Body of pancreas (tissue), 4 donors: ENCODE measurements at regions not wholly inside any gene's neighbourhood (a gene's known extent, or its start where the extent isn't known, plus 50 kb on each side); places are given as distances from the start of the nearest gene placed in this dataset.

ENCODE experiments used
- ATAC-seq: fragments of 150-250 bp; one replicate; pipeline ENCODE4 v1.9.1; 2016
- DNase-seq, 4 donors: peaks; one replicate each; pipeline ENCODE4 v3.0.0-alpha.2; 2019
- H3K27ac ChIP-seq, 4 donors: fragments of 200-600 bp; sonication (generic); 1 replicate in 3 of 4; 2 replicates in 1 of 4; pipeline versions ENCODE4 v1.5.1 to v1.6.1; 2016 to 2019; ENCODE audit warnings: mild to moderate bottlenecking in 1 of 4, mixed read lengths in 1 of 4, moderate library complexity in 1 of 4
- H3K27me3 ChIP-seq, 2 donors: fragments of 200-600 bp; sonication (generic); one replicate each; pipeline ENCODE4 v1.6.0; 2016; ENCODE audit warnings: mild to moderate bottlenecking in 1 of 2
- H3K36me3 ChIP-seq, 2 donors: fragments of 200-600 bp; sonication (generic); replicated peaks in 1 of 2; 2 replicates each; pipeline ENCODE4 v1.5.1; 2016; ENCODE audit warnings: low read depth in 2 of 2; ENCODE audit not compliant: insufficient read depth in 1 of 2
- H3K4me1 ChIP-seq: fragments of 200-600 bp; sonication (generic); one replicate; pipeline ENCODE4 v1.6.0; 2016
- H3K4me3 ChIP-seq, 2 donors: fragments of 200-600 bp; sonication (generic); 1 replicate in 1 of 2; 2 replicates in 1 of 2; pipeline ENCODE4 v1.5.1; 2016 to 2019
- H3K9me3 ChIP-seq, 3 donors: fragments of 200-600 bp; sonication (generic); 1 replicate in 2 of 3; 2 replicates in 1 of 3; pipeline ENCODE4 v1.5.1; 2016
- CTCF ChIP-seq, 7 experiments: fragments of 450-650 bp in 4 of 7; fragments of 200-600 bp in 3 of 7; sonication (generic) in 3 of 7; IDR thresholded peaks; one replicate each; pipeline ENCODE4 v1.5.1; 2016 to 2019; ENCODE audit warnings: antibody characterized with exemption in 7 of 7
- POLR2A ChIP-seq, 3 donors: fragments of 450-650 bp; IDR thresholded peaks; one replicate each; pipeline ENCODE4 v1.6.1; 2016; ENCODE audit warnings: antibody characterized with exemption in 3 of 3, mild to moderate bottlenecking in 2 of 3
- WGBS, 2 donors: methylation state at CpG; one replicate each; pipeline ENCODE4 v1.1.5; 2017; 5-methylcytosine and 5-hydroxymethylcytosine counted together
- intact Hi-C: fragments of 100-400 bp; cut with DNase I; formaldehyde crosslinking; loops from one replicate; pipeline ENCODE4 v1.15.1; 2023

- WGBS, 2 donors = 75 to 79% methylated on average over 4 of the region's 4 CpGs
- Histone ChIP-seq H3K9me3 (peaks cover 0 to 25% (median 0%) of the 10 kb centered on the region in 3 donors), H3K4me3 (no peak overlapping the region), H3K36me3 (no peaks in the 10 kb centered on the region), H3K27me3 (no peaks in the 10 kb centered on the region), H3K27ac (no peak overlapping the region), H3K4me1 (no peaks in the 10 kb centered on the region)
- ATAC-seq (no peak), DNase-seq (no peak)
- TF ChIP-seq POLR2A (IDR thresholded peaks at IDR 0.05) (no peak), CTCF (IDR thresholded peaks at IDR 0.05) (no peak)
- intact Hi-C loops = no loop called here
These were observed 327.2 kb downstream of the PTPRU start for GRCh38 chr1:29563571-29563970.

- H3K27me3 ChIP-seq = no peaks in the 10 kb centered on the region
- no peak for TF ChIP-seq CTCF (IDR thresholded peaks at IDR 0.05)
- no peak for TF ChIP-seq POLR2A (IDR thresholded peaks at IDR 0.05)
- no peak overlapping the region for H3K4me3 ChIP-seq
- no peak for DNase-seq
- H3K27ac ChIP-seq = no peak overlapping the region
- H3K9me3 ChIP-seq = peaks cover 0 to 20% (median 0%) of the 10 kb centered on the region in 3 donors
- intact Hi-C loops = no loop called here
- no peaks in the 10 kb centered on the region for H3K4me1 ChIP-seq
- WGBS, 2 donors = 70 to 78% methylated on average over 3 of the region's 3 CpGs
- no peak for ATAC-seq
- H3K36me3 ChIP-seq = no peaks in the 10 kb centered on the region
These were observed 326.8 kb downstream of the PTPRU start for GRCh38 chr1:29563092-29563491.

- H3K27ac ChIP-seq = no peak overlapping the region
- intact Hi-C loops = no loop called here
- no peaks in the 10 kb centered on the region for H3K4me1 ChIP-seq
- H3K9me3 ChIP-seq = no peaks in the 10 kb centered on the region
- TF ChIP-seq CTCF (IDR thresholded peaks at IDR 0.05) (no peak), POLR2A (IDR thresholded peaks at IDR 0.05) (no peak)
- H3K36me3 ChIP-seq = no peaks in the 10 kb centered on the region
- ATAC-seq (no peak), DNase-seq (no peak)
- no peak overlapping the region for H3K4me3 ChIP-seq
- H3K27me3 ChIP-seq = no peaks in the 10 kb centered on the region
- 68 to 70% methylated on average over 3 of the region's 3 CpGs for WGBS, 2 donors
These were observed 322.7 kb downstream of the PTPRU start for GRCh38 chr1:29559056-29559455.

- intact Hi-C loops = no loop called here
- Histone ChIP-seq H3K9me3 (no peaks in the 10 kb centered on the region), H3K4me3 (no peak overlapping the region), H3K36me3 (no peaks in the 10 kb centered on the region), H3K27me3 (no peaks in the 10 kb centered on the region), H3K27ac (no peak overlapping the region), H3K4me1 (no peaks in the 10 kb centered on the region)
- DNase-seq = no peak
- no peak for TF ChIP-seq POLR2A (IDR thresholded peaks at IDR 0.05)
- TF ChIP-seq CTCF (IDR thresholded peaks at IDR 0.05) = no peak
- ATAC-seq = no peak
- 63 to 68% methylated on average over 16 of the region's 16 CpGs for WGBS, 2 donors
These were observed 321.6 kb downstream of the PTPRU start for GRCh38 chr1:29557701-29558600.

- Histone ChIP-seq H3K4me3 (no peak overlapping the region), H3K9me3 (no peaks in the 10 kb centered on the region), H3K27ac (no peak overlapping the region), H3K36me3 (no peaks in the 10 kb centered on the region), H3K4me1 (no peaks in the 10 kb centered on the region), H3K27me3 (no peaks in the 10 kb centered on the region)
- no peak for ATAC-seq
- 59 to 72% methylated on average over 5 of the region's 5 CpGs for WGBS, 2 donors
- DNase-seq = no peak
- intact Hi-C loops = no loop called here
- no peak for TF ChIP-seq POLR2A (IDR thresholded peaks at IDR 0.05)
- no peak for TF ChIP-seq CTCF (IDR thresholded peaks at IDR 0.05)
These were observed 320.7 kb downstream of the PTPRU start for GRCh38 chr1:29557066-29557465.
